22Rv1 (cell line): ENCODE measurements at regions not wholly inside any gene's neighbourhood (a gene's known extent, or its start where the extent isn't known, plus 50 kb on each side); places are given as distances from the start of the nearest gene placed in this dataset.

Experiments used
- CTCF ChIP-seq: fragments of 450-650 bp; IDR thresholded peaks from 2 replicates; pipeline ENCODE4 v1.5.1; 2017; ENCODE audit warnings: mild to moderate bottlenecking
- ZFX ChIP-seq: fragments of 450-650 bp; IDR thresholded peaks from 2 replicates; pipeline ENCODE4 v1.6.1; 2017; ENCODE audit warnings: antibody characterized with exemption, borderline replicate concordance

GRCh38 chr18:77894060-77894459 lies 644.4 kb downstream of the GALR1 start:
- TF ChIP-seq CTCF (no peak), ZFX (no peak)
